GM12878 (cell line): ENCODE measurements at regions not wholly inside any gene's neighbourhood (a gene's known extent, or its start where the extent isn't known, plus 50 kb on each side); places are given as distances from the start of the nearest gene placed in this dataset.

Experiments
- ATAC-seq: fragments of 200-7000 bp; cut with Tn5 transposase; 3 replicates; pipeline ENCODE4 v1.9.1; 2020; ENCODE audit warnings: mild to moderate bottlenecking, moderate library complexity
- BruUV-seq: library from RNA; stranded (reverse); fragments of 400-500 nt; replicated peaks from 2 replicates; lab custom pipeline; 2021; lab: Mats Ljungman, UMichigan
- CTCF ChIA-PET: fragments of 300-600 bp; sonication (Branson Sonifier 250); formaldehyde crosslinking; extraction: SDS; loops from one replicate; lab custom pipeline; 2021; ENCODE audit warnings: inconsistent platforms; lab: Yijun Ruan, JAX
- POLR2A ChIA-PET: fragments of 350-600 bp; formaldehyde crosslinking; extraction: SDS; loops from one replicate; lab custom pipeline; 2021; ENCODE audit warnings: inconsistent platforms; lab: Charles Lee
- RAD21 ChIA-PET: fragments of 300-600 bp; sonication (Branson Sonifier 250); formaldehyde crosslinking; loops from one replicate; lab custom pipeline; 2023; ENCODE audit warnings: antibody characterized with exemption; ENCODE audit not compliant: unreplicated experiment; lab: Charles Lee
- SMC1A ChIA-PET: fragments of 300-600 bp; sonication (Branson Sonifier 250); formaldehyde crosslinking; loops from one replicate; lab custom pipeline; 2023; ENCODE audit not compliant: unreplicated experiment, uncharacterized antibody; lab: Charles Lee
- DNase-seq: peaks from one replicate; pipeline ENCODE4 v3.0.0-alpha.2; 2011; ENCODE audit warnings: low read depth, low spot score
- FAIRE-seq: peaks from 3 replicates; lab custom pipeline; 2011; peaks lifted over from hg19 to GRCh38; lab: Jason Lieb, UNC
- H2AFZ ChIP-seq: 2 replicates; pipeline ENCODE4 v1.6.0; 2011; ENCODE audit warnings: low read depth, low read length, control low read depth; ENCODE audit not compliant: control insufficient read depth
- H3K27ac ChIP-seq: 2 replicates; pipeline ENCODE4 v1.5.1; 2011; ENCODE audit warnings: control low read depth; ENCODE audit not compliant: control insufficient read depth, insufficient read depth
- H3K27me3 ChIP-seq, 2 experiments: replicated peaks in 1 of 2; 2 replicates each; pipeline versions ENCODE4 v1.6.0 to v1.6.1; 2011; ENCODE audit warnings: low read length in 1 of 2; ENCODE audit not compliant: control insufficient read depth in 2 of 2, insufficient read depth in 2 of 2
- H3K36me3 ChIP-seq, 2 experiments: 2 replicates each; pipeline ENCODE4 v1.5.1; 2011; ENCODE audit warnings: low read length in 1 of 2; ENCODE audit not compliant: control insufficient read depth in 2 of 2, insufficient read depth in 2 of 2
- H3K4me1 ChIP-seq: 2 replicates; pipeline ENCODE4 v1.6.1; 2011; ENCODE audit warnings: mild to moderate bottlenecking, low read length, moderate library complexity, mixed read lengths; ENCODE audit not compliant: control insufficient read depth, insufficient read depth
- H3K4me2 ChIP-seq: 2 replicates; pipeline ENCODE4 v1.6.0; 2011; ENCODE audit warnings: control low read depth; ENCODE audit not compliant: control insufficient read depth, insufficient read depth
- H3K4me3 ChIP-seq: fragments of 200-600 bp; sonication (generic); 2 replicates; pipeline ENCODE4 v1.5.1; 2016
- H3K79me2 ChIP-seq: 2 replicates; pipeline ENCODE4 v1.6.0; 2011; ENCODE audit warnings: low read length; ENCODE audit not compliant: control insufficient read depth, insufficient read depth
- H3K9ac ChIP-seq: 2 replicates; pipeline ENCODE4 v1.8.0; 2011; ENCODE audit warnings: low read length, control low read depth, mixed read lengths; ENCODE audit not compliant: control insufficient read depth, insufficient read depth
- H3K9me3 ChIP-seq: replicated peaks from 3 replicates; pipeline ENCODE4 v1.5.1; 2011; ENCODE audit warnings: mild to moderate bottlenecking, low read length; ENCODE audit not compliant: control insufficient read depth, insufficient read depth
- H4K20me1 ChIP-seq: 2 replicates; pipeline ENCODE4 v1.6.0; 2011; ENCODE audit not compliant: control insufficient read depth, insufficient read depth
- CBX3 ChIP-seq: fragments of 200-600 bp; sonication (generic); IDR thresholded peaks from 2 replicates; pipeline ENCODE4 v1.6.1; 2016; ENCODE audit warnings: low read depth, borderline replicate concordance
- CEBPB ChIP-seq, 2 experiments: fragments of 150-350 bp in 1 of 2; IDR thresholded peaks; 2 replicates each; pipeline ENCODE4 v1.6.1; 2012 to 2014; ENCODE audit warnings: low read depth in 2 of 2, low read length in 2 of 2, borderline replicate concordance in 1 of 2, inconsistent platforms in 1 of 2
- CREM ChIP-seq: IDR thresholded peaks from 2 replicates; pipeline ENCODE4 v1.6.1; 2014; ENCODE audit warnings: antibody characterized with exemption, low read depth
- FOXK2 ChIP-seq: fragments of 450-650 bp; IDR thresholded peaks from 2 replicates; pipeline ENCODE4 v1.6.1; 2017; ENCODE audit warnings: mild to moderate bottlenecking, moderate library complexity
- HDAC2 ChIP-seq: fragments of 200-600 bp; sonication (generic); IDR thresholded peaks from 2 replicates; pipeline ENCODE4 v1.6.1; 2017
- LARP7 ChIP-seq: fragments of 450-650 bp; IDR thresholded peaks from 2 replicates; pipeline ENCODE4 v1.6.1; 2017; ENCODE audit warnings: mild to moderate bottlenecking
- MXI1 ChIP-seq: fragments of 150-350 bp; IDR thresholded peaks from 2 replicates; pipeline ENCODE4 v1.6.1; 2011; ENCODE audit warnings: low read depth, mild to moderate bottlenecking, inconsistent platforms, low read length, improper control_type of control experiment
- NBN ChIP-seq: fragments of 450-650 bp; IDR thresholded peaks from 2 replicates; pipeline ENCODE4 v1.6.1; 2016
- NFYA ChIP-seq: IDR thresholded peaks from 2 replicates; pipeline ENCODE4 v1.6.1; 2011; ENCODE audit warnings: low read depth, mild to moderate bottlenecking, low read length, improper control_type of control experiment, borderline replicate concordance
- NR2C1 ChIP-seq: fragments of 450-650 bp; IDR thresholded peaks from 2 replicates; pipeline ENCODE4 v1.6.1; 2017; ENCODE audit warnings: antibody characterized with exemption, mild to moderate bottlenecking, moderate library complexity
- RAD51 ChIP-seq: fragments of 450-650 bp; IDR thresholded peaks from 2 replicates; pipeline ENCODE4 v1.6.1; 2016; ENCODE audit warnings: moderate library complexity, mild to moderate bottlenecking, inconsistent platforms
- RELA ChIP-seq: fragments of 450-650 bp; IDR thresholded peaks from 2 replicates; pipeline ENCODE4 v1.8.0; 2014; ENCODE audit warnings: borderline replicate concordance; ENCODE audit not compliant: partially characterized antibody
- ZNF24 ChIP-seq: fragments of 450-650 bp; IDR thresholded peaks from 2 replicates; pipeline ENCODE4 v1.6.1; 2017; ENCODE audit warnings: antibody characterized with exemption, mild to moderate bottlenecking
- ZZZ3 ChIP-seq: IDR thresholded peaks from 2 replicates; pipeline ENCODE4 v1.6.1; 2011; ENCODE audit warnings: low read depth; ENCODE audit not compliant: control insufficient read depth, insufficient read length
- WGBS: methylation state at CpG from one replicate; pipeline ENCODE4 v1.1.6; 2016; ENCODE audit warnings: low lambda C conversion rate; ENCODE audit not compliant: insufficient replicate concordance, insufficient coverage; ENCODE audit errors: missing lambda C conversion rate; 5-methylcytosine and 5-hydroxymethylcytosine counted together
- in situ Hi-C: fragments of 300-500 bp; cut with MboI; formaldehyde crosslinking; loops from 9 replicates; pipeline ENCODE4 v1.14.3; 2018; ENCODE audit warnings: mixed read lengths
- intact Hi-C: fragments of 100-400 bp; cut with micrococcal nuclease; formaldehyde crosslinking; loops from one replicate; pipeline ENCODE4 v1.14.2; 2022; ENCODE audit not compliant: unreplicated experiment
- TF ChIP-seq, protein P1 (sequence below): IDR thresholded peaks from 2 replicates; pipeline ENCODE4 v1.6.1; 2011; ENCODE audit warnings: low read depth, low read length, improper control_type of control experiment, borderline replicate concordance
- TF ChIP-seq, protein P2 (sequence below): fragments of 450-650 bp; formaldehyde crosslinking; IDR thresholded peaks from 2 replicates; pipeline ENCODE4 v1.4.0; 2022; ENCODE audit warnings: mild to moderate bottlenecking, moderate library complexity
- TF ChIP-seq, protein P3 (sequence below): IDR thresholded peaks from 2 replicates; pipeline ENCODE4 v1.6.1; 2011; ENCODE audit warnings: low read depth, mild to moderate bottlenecking, low read length, moderate library complexity, borderline replicate concordance; ENCODE audit errors: extremely low read depth
- TF ChIP-seq, protein P4 (sequence below): fragments of 450-650 bp; IDR thresholded peaks from 2 replicates; pipeline ENCODE4 v1.6.1; 2017; ENCODE audit warnings: mild to moderate bottlenecking

DNA sequence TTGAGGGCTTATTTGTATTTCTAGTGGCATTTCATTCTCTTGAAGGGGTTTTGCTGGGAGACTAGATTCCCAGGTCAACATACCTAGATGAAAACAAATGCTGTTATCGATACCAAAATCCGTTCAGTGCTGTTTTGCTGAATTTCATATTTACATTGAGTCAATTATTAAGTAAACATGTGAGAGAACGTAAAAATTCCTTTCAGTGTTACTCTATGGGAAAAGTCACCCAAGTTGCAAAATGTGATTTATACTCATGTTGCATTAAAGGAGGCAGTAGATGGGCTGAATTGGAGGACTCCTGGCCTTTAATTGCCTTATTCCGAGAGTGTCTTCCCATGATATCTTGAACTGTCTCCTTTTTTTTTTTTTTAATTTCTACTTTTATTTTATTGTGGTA, 1011.3 kb upstream of the NR2F2 start (continued):
- TF ChIP-seq CEBPB (IDR thresholded peaks at IDR 0.05; ENCODE audit: borderline replicate concordance in 1 of 2, low read depth in 2 of 2, low read length in 2 of 2) (no peak), MXI1 (no peak)
- TF ChIP-seq, all 136 proteins: peak for 0

DNA sequence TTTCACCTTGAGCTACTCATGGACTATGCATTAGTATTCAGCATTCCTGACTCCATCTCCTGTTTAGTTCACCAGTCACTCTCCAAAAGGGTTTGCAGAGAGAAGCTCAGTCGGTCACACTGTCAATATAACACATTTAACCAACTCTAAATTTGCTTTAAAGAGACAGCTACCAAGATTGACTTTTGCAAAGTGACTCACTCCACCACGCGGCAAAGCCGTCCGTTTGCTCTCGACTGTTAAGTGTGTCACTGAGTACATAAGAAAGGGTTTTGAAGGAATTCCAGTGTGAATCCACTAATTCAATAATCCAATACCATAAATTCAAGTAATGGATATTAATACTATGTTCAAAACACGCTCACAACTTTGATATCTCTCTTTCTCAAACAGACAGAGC, 1006.7 kb upstream of the NR2F2 start:
- H3K9me3 ChIP-seq = no peaks in the 10 kb centered on the region
- CTCF ChIA-PET = interaction anchor here (1.2 kb wide), 1 partner anchor 64 kb away, joined by 3 read pairs; no protein-coding TSS in a partner anchor
- no peak for ATAC-seq
- H4K20me1 ChIP-seq = no peaks in the 10 kb centered on the region
- H3K4me2 ChIP-seq = no peak overlapping the region
- TF ChIP-seq, protein P1, sequence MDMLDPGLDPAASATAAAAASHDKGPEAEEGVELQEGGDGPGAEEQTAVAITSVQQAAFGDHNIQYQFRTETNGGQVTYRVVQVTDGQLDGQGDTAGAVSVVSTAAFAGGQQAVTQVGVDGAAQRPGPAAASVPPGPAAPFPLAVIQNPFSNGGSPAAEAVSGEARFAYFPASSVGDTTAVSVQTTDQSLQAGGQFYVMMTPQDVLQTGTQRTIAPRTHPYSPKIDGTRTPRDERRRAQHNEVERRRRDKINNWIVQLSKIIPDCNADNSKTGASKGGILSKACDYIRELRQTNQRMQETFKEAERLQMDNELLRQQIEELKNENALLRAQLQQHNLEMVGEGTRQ = no peak
- TF ChIP-seq, protein P2, sequence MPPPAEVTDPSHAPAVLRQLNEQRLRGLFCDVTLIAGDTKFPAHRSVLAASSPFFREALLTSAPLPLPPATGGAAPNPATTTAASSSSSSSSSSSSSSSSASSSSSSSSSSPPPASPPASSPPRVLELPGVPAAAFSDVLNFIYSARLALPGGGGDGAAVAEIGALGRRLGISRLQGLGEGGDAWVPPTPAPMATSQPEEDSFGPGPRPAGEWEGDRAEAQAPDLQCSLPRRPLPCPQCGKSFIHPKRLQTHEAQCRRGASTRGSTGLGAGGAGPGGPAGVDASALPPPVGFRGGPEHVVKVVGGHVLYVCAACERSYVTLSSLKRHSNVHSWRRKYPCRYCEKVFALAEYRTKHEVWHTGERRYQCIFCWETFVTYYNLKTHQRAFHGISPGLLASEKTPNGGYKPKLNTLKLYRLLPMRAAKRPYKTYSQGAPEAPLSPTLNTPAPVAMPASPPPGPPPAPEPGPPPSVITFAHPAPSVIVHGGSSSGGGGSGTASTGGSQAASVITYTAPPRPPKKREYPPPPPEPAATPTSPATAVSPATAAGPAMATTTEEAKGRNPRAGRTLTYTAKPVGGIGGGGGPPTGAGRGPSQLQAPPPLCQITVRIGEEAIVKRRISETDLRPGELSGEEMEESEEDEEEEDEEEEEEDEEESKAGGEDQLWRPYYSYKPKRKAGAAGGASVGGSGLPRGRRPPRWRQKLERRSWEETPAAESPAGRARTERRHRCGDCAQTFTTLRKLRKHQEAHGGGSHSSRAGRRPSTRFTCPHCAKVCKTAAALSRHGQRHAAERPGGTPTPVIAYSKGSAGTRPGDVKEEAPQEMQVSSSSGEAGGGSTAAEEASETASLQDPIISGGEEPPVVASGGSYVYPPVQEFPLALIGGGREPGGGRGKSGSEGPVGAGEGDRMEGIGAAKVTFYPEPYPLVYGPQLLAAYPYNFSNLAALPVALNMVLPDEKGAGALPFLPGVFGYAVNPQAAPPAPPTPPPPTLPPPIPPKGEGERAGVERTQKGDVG (CRISPR knock-in tag) = no peak
- TF ChIP-seq RAD51 (no peak), LARP7 (no peak), NBN (no peak), HDAC2 (no peak), NR2C1 (no peak), ZNF24 (no peak), FOXK2 (no peak), ZZZ3 (no peak), CREM (no peak), NFYA (no peak), RELA (no peak), CBX3 (no peak)
- TF ChIP-seq, protein P3, sequence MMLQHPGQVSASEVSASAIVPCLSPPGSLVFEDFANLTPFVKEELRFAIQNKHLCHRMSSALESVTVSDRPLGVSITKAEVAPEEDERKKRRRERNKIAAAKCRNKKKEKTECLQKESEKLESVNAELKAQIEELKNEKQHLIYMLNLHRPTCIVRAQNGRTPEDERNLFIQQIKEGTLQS = no peak
- TF ChIP-seq, protein P4, sequence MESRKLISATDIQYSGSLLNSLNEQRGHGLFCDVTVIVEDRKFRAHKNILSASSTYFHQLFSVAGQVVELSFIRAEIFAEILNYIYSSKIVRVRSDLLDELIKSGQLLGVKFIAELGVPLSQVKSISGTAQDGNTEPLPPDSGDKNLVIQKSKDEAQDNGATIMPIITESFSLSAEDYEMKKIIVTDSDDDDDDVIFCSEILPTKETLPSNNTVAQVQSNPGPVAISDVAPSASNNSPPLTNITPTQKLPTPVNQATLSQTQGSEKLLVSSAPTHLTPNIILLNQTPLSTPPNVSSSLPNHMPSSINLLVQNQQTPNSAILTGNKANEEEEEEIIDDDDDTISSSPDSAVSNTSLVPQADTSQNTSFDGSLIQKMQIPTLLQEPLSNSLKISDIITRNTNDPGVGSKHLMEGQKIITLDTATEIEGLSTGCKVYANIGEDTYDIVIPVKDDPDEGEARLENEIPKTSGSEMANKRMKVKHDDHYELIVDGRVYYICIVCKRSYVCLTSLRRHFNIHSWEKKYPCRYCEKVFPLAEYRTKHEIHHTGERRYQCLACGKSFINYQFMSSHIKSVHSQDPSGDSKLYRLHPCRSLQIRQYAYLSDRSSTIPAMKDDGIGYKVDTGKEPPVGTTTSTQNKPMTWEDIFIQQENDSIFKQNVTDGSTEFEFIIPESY = no peak
- TF ChIP-seq, all 136 proteins: peak for 0
- SMC1A ChIA-PET = interaction anchor here (0.9 to 1.6 kb wide), 2 partner anchors 12 to 236 kb away, joined by 3 read pairs; no protein-coding TSS in a partner anchor
- RAD21 ChIA-PET = interaction anchor here (0.7 to 1.3 kb wide), 2 partner anchors 16 to 38 kb away, joined by 3 read pairs; no protein-coding TSS in a partner anchor
- no peak overlapping the region for H2AFZ ChIP-seq
- H3K27me3 ChIP-seq = no peaks in the 10 kb centered on the region
- intact Hi-C loops (no loop called here), in situ Hi-C loops (no loop called here)
- FAIRE-seq (no peak), DNase-seq (no peak)
- H3K36me3 ChIP-seq = no peaks in the 10 kb centered on the region
- H3K4me3 ChIP-seq = no peak overlapping the region
- no peaks in the 10 kb centered on the region for H3K79me2 ChIP-seq
- no peak overlapping the region for H3K27ac ChIP-seq
- WGBS = 55% methylated on average over 7 of the region's 7 CpGs
- H3K4me1 ChIP-seq = no peaks in the 10 kb centered on the region
- no peak overlapping the region for H3K9ac ChIP-seq
- BruUV-seq = no TSS peak
- POLR2A ChIA-PET = interaction anchor here (0.9 kb wide), 1 partner anchor 9 kb away, joined by 3 read pairs; no protein-coding TSS in a partner anchor
